ENCODE measurements at regions not wholly inside any gene's neighbourhood (a gene's known extent, or its start where the extent isn't known, plus 50 kb on each side); places are given as distances from the start of the nearest gene placed in this dataset.

DNA sequence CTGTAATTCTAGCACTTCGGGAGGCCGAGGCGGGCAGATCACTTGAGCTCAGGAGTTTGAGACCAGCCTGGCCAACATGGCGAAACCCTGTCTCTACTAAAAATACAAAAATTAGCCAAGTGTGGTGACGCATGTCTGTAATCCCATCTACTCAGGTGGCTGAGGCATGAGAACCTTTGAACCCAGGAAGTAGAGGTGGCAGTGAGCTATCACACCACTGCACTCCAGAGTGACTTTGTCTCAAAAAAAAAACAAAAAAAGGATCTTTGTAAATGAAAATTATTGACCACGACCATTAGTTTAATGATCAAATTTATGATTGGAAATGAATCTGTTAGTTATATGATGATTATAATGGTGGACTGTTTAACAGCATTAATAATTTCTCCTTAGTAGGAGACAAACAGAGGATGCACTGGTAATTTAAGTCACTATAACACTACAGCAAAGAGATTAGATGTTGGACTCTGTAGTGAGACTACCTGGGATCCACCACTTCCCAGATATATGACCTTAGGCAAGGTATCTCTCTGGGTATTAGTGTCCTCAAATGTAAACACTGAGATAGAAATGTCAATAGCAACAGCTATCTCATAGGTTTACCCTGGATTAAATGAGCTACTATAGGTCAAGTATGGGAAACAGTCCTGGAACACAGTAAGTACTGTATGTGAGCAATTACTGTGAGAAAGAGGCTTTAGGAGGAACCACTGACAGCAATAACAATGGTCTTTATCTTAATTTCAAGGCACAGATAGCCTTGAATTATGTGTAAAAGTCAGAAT lies 214.7 kb downstream of the NOVA1 start:
- no peak for FAIRE-seq
- TF ChIP-seq EHF (CRISPR knock-in tag; IDR thresholded peaks at IDR 0.05) (no peak), TP53 (CRISPR knock-in tag; IDR thresholded peaks at IDR 0.05) (no peak), POLR2A (IDR thresholded peaks at IDR 0.05; ENCODE audit: low read length) (no peak), RCOR1 (IDR thresholded peaks at IDR 0.05; ENCODE audit: low read depth, low read length) (no peak), ESRRA (IDR thresholded peaks at IDR 0.05; ENCODE audit: borderline replicate concordance, low read length) (no peak), MAFK (IDR thresholded peaks at IDR 0.05; ENCODE audit: partially characterized antibody) (no peak), HOXB13 (CRISPR knock-in tag; IDR thresholded peaks at IDR 0.05; ENCODE audit: low read depth) (no peak), HEYL (CRISPR knock-in tag; IDR thresholded peaks at IDR 0.05) (no peak), FOSL2 (IDR thresholded peaks at IDR 0.05) (no peak), FOSL2 (CRISPR knock-in tag; IDR thresholded peaks at IDR 0.05) (no peak), ZFP36 (IDR thresholded peaks at IDR 0.05; ENCODE audit: borderline replicate concordance, partially characterized antibody) (no peak), POLR2AphosphoS2 (conservative IDR thresholded peaks at IDR 0.05; ENCODE audit: low read length) (no peak), KDM1A (IDR thresholded peaks at IDR 0.05; ENCODE audit: low read depth) (no peak), BCL3 (IDR thresholded peaks at IDR 0.05) (no peak), NR3C1 (IDR thresholded peaks at IDR 0.05) (no peak), SMC3 (IDR thresholded peaks at IDR 0.05) (no peak), ZSCAN20 (CRISPR knock-in tag; IDR thresholded peaks at IDR 0.05) (no peak)
- TF ChIP-seq, protein P1, sequence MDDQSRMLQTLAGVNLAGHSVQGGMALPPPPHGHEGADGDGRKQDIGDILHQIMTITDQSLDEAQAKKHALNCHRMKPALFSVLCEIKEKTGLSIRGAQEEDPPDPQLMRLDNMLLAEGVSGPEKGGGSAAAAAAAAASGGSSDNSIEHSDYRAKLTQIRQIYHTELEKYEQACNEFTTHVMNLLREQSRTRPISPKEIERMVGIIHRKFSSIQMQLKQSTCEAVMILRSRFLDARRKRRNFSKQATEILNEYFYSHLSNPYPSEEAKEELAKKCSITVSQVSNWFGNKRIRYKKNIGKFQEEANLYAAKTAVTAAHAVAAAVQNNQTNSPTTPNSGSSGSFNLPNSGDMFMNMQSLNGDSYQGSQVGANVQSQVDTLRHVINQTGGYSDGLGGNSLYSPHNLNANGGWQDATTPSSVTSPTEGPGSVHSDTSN (IDR thresholded peaks at IDR 0.05) = no peak
- no peak overlapping the region for H3K4me2 ChIP-seq
- H3K4me3 ChIP-seq = no peak overlapping the region
- 70% methylated on average over 6 of the region's 6 CpGs for WGBS (ENCODE audit: missing lambda C conversion rate)
- POLR2A ChIA-PET = no interaction called here
- no peaks in the 10 kb centered on the region for H3K4me1 ChIP-seq
- ATAC-seq = no peak
- CTCF ChIA-PET = interaction anchor here (1.0 kb wide), 1 partner anchor 14 kb away, joined by 3 read pairs; no protein-coding TSS in a partner anchor
- no peak overlapping the region for H3K27ac ChIP-seq
- DNase-seq (ENCODE audit: low read depth in 1 of 2, low spot score in 1 of 2) = no peak
- no peaks in the 10 kb centered on the region for H3K9me3 ChIP-seq

- CTCF ChIA-PET = interaction anchor here (0.7 to 1.4 kb wide), 2 partner anchors 11 to 603 kb away, joined by 3 read pairs; no protein-coding TSS in a partner anchor
- FAIRE-seq = no peak
- no peak for ATAC-seq
These were observed 216.4 kb downstream of the NOVA1 start for GRCh38 chr14:26381405-26381804.

More at GRCh38 chr14:26381405-26381804, 216.4 kb downstream of the NOVA1 start:
- Histone ChIP-seq H3K4me3 (no peak overlapping the region), H3K4me2 (no peak overlapping the region), H3K4me1 (no peaks in the 10 kb centered on the region), H3K9me3 (no peaks in the 10 kb centered on the region), H3K27ac (no peak overlapping the region)
- POLR2A ChIA-PET = no interaction called here
- DNase-seq (ENCODE audit: low read depth in 1 of 2, low spot score in 1 of 2) = no peak
- no peak for TF ChIP-seq NR3C1 (IDR thresholded peaks at IDR 0.05)
- TF ChIP-seq CEBPB (IDR thresholded peaks at IDR 0.05) = no peak
- TF ChIP-seq REST (IDR thresholded peaks at IDR 0.05) = no peak
- TF ChIP-seq E2F6 (IDR thresholded peaks at IDR 0.05; ENCODE audit: borderline replicate concordance, low read depth) = no peak
- no peak for TF ChIP-seq FOSL2 (IDR thresholded peaks at IDR 0.05)
- no peak for TF ChIP-seq FOSL2 (CRISPR knock-in tag; IDR thresholded peaks at IDR 0.05)
- no peak for TF ChIP-seq MYC (IDR thresholded peaks at IDR 0.05; ENCODE audit: borderline replicate concordance, low read length)
- 81% methylated on average over 2 of the region's 2 CpGs for WGBS (ENCODE audit: missing lambda C conversion rate)

All from A549 (cell line).